GM12865 (cell line): ENCODE measurements at regions not wholly inside any gene's neighbourhood (a gene's known extent, or its start where the extent isn't known, plus 50 kb on each side); places are given as distances from the start of the nearest gene placed in this dataset.

ENCODE experiments used
- DNase-seq: peaks from one replicate; pipeline ENCODE4 v3.0.0; 2010; ENCODE audit warnings: low read depth
- H3K4me3 ChIP-seq: 2 replicates; pipeline ENCODE4 v1.5.1; 2011; ENCODE audit warnings: mild to moderate bottlenecking, low read depth, low read length, control low read depth
- CTCF ChIP-seq: IDR thresholded peaks from 2 replicates; pipeline ENCODE4 v1.5.1; 2011; ENCODE audit warnings: low read length, control low read depth, low read depth, inconsistent platforms; ENCODE audit not compliant: insufficient read depth; ENCODE audit errors: missing control alignments

DNA sequence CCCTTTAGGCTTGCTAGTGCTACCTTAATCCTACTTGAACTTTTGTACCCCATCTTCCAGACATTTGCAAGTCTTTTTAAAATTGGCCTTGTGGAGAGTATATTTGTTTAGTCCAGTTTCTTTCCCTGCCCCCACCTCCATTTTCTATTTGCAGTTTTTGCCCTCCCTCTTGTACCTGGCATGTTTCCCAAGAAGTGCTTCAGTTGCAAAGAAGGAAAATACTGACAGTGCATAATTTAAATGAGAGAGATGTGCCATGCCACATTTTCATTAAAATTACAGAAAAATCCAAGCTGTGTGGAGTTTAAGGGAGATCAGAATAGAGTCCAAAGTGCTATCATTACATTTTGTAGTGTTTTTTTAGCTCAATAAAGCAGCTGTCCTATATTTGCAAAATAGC, 150.0 kb upstream of the ADGRL2 start:
- no peak overlapping the region for H3K4me3 ChIP-seq
- no peak for TF ChIP-seq CTCF
- DNase-seq = no peak

DNA sequence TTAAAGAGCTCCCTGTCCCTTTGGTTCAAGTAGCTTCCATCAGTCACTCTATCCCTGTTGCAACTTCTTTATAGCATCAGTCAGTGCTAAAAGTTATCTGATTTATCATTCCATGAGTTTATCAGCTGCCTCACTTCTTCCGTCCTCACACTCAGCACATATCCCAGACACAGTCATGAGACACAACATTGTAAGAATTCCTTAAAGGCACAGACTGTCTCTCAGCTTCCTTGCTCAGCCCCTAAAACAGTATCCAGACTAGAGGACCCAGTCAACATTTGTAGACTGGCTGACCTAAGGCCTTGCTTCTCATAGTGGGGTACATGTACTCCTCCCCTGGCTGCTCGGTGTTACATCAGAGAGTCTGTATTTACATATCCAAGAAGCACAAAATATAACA, 164.9 kb upstream of the ADGRL2 start:
- no peak for TF ChIP-seq CTCF
- no peak overlapping the region for H3K4me3 ChIP-seq
- DNase-seq = no peak

GRCh38 chr1:81634294-81634693, 166.4 kb upstream of the ADGRL2 start:
- TF ChIP-seq CTCF = no peak
- no peak for DNase-seq
- H3K4me3 ChIP-seq = no peak overlapping the region

DNA sequence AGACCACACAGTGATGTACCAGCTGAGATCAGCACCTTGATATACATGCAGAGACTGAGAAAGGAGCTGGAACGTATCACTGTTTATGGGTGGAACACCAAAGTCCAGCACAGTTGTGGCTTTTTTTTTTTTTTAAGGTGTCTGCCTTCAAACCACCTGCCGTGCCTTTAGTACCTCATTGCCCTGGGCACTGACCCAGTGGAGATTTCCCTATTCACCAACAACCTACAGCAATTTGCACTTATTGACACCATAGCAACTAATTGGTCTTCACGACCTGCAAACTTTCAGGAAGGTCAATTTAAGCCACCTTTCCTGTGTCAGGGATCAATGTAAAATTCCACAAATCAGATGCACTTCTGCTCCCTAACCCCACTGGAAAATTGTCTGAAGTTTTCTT, 181.6 kb upstream of the ADGRL2 start:
- DNase-seq = no peak
- no peak for TF ChIP-seq CTCF
- H3K4me3 ChIP-seq = no peak overlapping the region

GRCh38 chr1:81618376-81618775, 182.4 kb upstream of the ADGRL2 start:
- TF ChIP-seq CTCF = no peak

GRCh38 chr1:81617308-81617967, 183.3 kb upstream of the ADGRL2 start:
- no peak for TF ChIP-seq CTCF
- no peak overlapping the region for H3K4me3 ChIP-seq
- no peak for DNase-seq

More at GRCh38 chr1:81618376-81618775, 182.4 kb upstream of the ADGRL2 start:
- DNase-seq = no peak
- no peak overlapping the region for H3K4me3 ChIP-seq

DNA sequence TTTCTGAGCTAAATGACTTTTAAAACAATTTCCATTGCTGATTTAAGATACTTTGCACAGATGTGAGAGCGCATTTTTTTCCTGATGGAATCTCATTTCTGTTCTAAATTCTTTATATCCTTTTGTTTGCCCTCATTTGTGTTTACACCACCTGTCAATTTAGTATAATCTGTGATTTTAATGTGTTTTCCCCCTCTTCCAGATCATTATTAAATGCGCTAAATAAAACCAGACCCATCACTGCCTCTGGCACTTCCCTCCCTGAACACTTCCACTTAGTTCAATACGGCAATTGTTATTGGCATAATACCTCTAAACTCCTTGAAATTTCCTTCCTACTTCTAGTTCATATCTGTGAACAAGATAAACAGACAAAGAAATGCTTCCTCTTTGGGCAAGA, 186.9 kb upstream of the ADGRL2 start:
- no peak for TF ChIP-seq CTCF
- H3K4me3 ChIP-seq = no peak overlapping the region
- DNase-seq = no peak
